ENCODE measurements at regions not wholly inside any gene's neighbourhood (a gene's known extent, or its start where the extent isn't known, plus 50 kb on each side); places are given as distances from the start of the nearest gene placed in this dataset.

GRCh38 chr1:86227026-86227425 is 70.5 kb upstream of the COL24A1 start:
- TF ChIP-seq POLR2A (IDR thresholded peaks at IDR 0.05): no peak
- TF ChIP-seq, protein P1, sequence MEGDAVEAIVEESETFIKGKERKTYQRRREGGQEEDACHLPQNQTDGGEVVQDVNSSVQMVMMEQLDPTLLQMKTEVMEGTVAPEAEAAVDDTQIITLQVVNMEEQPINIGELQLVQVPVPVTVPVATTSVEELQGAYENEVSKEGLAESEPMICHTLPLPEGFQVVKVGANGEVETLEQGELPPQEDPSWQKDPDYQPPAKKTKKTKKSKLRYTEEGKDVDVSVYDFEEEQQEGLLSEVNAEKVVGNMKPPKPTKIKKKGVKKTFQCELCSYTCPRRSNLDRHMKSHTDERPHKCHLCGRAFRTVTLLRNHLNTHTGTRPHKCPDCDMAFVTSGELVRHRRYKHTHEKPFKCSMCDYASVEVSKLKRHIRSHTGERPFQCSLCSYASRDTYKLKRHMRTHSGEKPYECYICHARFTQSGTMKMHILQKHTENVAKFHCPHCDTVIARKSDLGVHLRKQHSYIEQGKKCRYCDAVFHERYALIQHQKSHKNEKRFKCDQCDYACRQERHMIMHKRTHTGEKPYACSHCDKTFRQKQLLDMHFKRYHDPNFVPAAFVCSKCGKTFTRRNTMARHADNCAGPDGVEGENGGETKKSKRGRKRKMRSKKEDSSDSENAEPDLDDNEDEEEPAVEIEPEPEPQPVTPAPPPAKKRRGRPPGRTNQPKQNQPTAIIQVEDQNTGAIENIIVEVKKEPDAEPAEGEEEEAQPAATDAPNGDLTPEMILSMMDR (IDR thresholded peaks at IDR 0.05): no peak

All from esophagus squamous epithelium (tissue), 4 donors.